GM18519 (cell line): ENCODE measurements at regions not wholly inside any gene's neighbourhood (a gene's known extent, or its start where the extent isn't known, plus 50 kb on each side); places are given as distances from the start of the nearest gene placed in this dataset.

Experiments used
- ATAC-seq: cut with Tn5 transposase; IDR thresholded peaks from one replicate; pipeline ENCODE4 v1.9.1; 2021; ENCODE audit warnings: mild to moderate bottlenecking, moderate library complexity; ENCODE audit not compliant: unreplicated experiment, low FRiP score

GRCh38 chr10:28853195-28853594 is 175.9 kb downstream of the BAMBI start:
- no peak for ATAC-seq

- ATAC-seq = no peak
These were observed 179.8 kb downstream of the BAMBI start for GRCh38 chr10:28857164-28857563.

- ATAC-seq = no peak
These were observed 181.3 kb downstream of the BAMBI start for GRCh38 chr10:28858646-28859045.

- no peak for ATAC-seq
These were observed 182.5 kb downstream of the BAMBI start for GRCh38 chr10:28859791-28860190.

GRCh38 chr10:28862219-28862618 is 184.9 kb downstream of the BAMBI start:
- no peak for ATAC-seq

GRCh38 chr10:28869606-28870201 is 192.4 kb downstream of the BAMBI start:
- no peak for ATAC-seq

GRCh38 chr10:28871665-28872064 is 194.3 kb downstream of the BAMBI start:
- ATAC-seq = no peak

- no peak for ATAC-seq
These were observed 195.4 kb downstream of the BAMBI start for GRCh38 chr10:28872587-28873165.

GRCh38 chr10:28873540-28873939 is 196.2 kb downstream of the BAMBI start:
- no peak for ATAC-seq

GRCh38 chr10:28874210-28874609 is 196.9 kb downstream of the BAMBI start:
- no peak for ATAC-seq

- ATAC-seq = no peak
These were observed 198.3 kb downstream of the BAMBI start for GRCh38 chr10:28875549-28876081.

GRCh38 chr10:28878236-28878970 is 201.1 kb downstream of the BAMBI start:
- ATAC-seq = no peak

- no peak for ATAC-seq
These were observed 201.9 kb downstream of the BAMBI start for GRCh38 chr10:28879246-28879645.

- ATAC-seq = no peak
These were observed 202.8 kb downstream of the BAMBI start for GRCh38 chr10:28879875-28880682.

- no peak for ATAC-seq
These were observed 203.3 kb downstream of the BAMBI start for GRCh38 chr10:28880683-28880950.

GRCh38 chr10:28881171-28881882 is 204.0 kb downstream of the BAMBI start:
- no peak for ATAC-seq

- ATAC-seq = no peak
These were observed 206.6 kb downstream of the BAMBI start for GRCh38 chr10:28883741-28884423.

GRCh38 chr10:28890121-28890950 is 213.0 kb downstream of the BAMBI start:
- no peak for ATAC-seq

- no peak for ATAC-seq
These were observed 213.9 kb downstream of the BAMBI start for GRCh38 chr10:28891058-28891713.
